ENCODE measurements at regions not wholly inside any gene's neighbourhood (a gene's known extent, or its start where the extent isn't known, plus 50 kb on each side); places are given as distances from the start of the nearest gene placed in this dataset.

GRCh38 chr2:239465017-239466001, 64.5 kb upstream of the HDAC4 start:
- Mint-ChIP-seq H3K27ac (no peak overlapping the region), H3K4me3 (no peak overlapping the region), H3K36me3 (no peaks in the 10 kb centered on the region), H3K9me3 (ENCODE audit: low read depth) (no peaks in the 10 kb centered on the region), H3K4me1 (ENCODE audit: low read depth) (no peaks in the 10 kb centered on the region), H3K27me3 (no peaks in the 10 kb centered on the region)

- no peaks in the 10 kb centered on the region for H3K4me1 Mint-ChIP-seq (ENCODE audit: low read depth)
- H3K27me3 Mint-ChIP-seq = no peaks in the 10 kb centered on the region
Observed at GRCh38 chr2:239464166-239465016, 63.6 kb upstream of the HDAC4 start.

GRCh38 chr2:239463541-239464165, 62.8 kb upstream of the HDAC4 start:
- Mint-ChIP-seq H3K9me3 (ENCODE audit: low read depth) (no peaks in the 10 kb centered on the region), H3K36me3 (no peaks in the 10 kb centered on the region), H3K27ac (no peak overlapping the region), H3K27me3 (no peaks in the 10 kb centered on the region), H3K4me3 (no peak overlapping the region), H3K4me1 (ENCODE audit: low read depth) (no peaks in the 10 kb centered on the region)

More at GRCh38 chr2:239464166-239465016, 63.6 kb upstream of the HDAC4 start:
- no peak overlapping the region for H3K4me3 Mint-ChIP-seq
- no peak overlapping the region for H3K27ac Mint-ChIP-seq
- H3K9me3 Mint-ChIP-seq (ENCODE audit: low read depth) = no peaks in the 10 kb centered on the region
- no peaks in the 10 kb centered on the region for H3K36me3 Mint-ChIP-seq

GRCh38 chr2:239462671-239463506, 62.1 kb upstream of the HDAC4 start:
- no peak overlapping the region for H3K27ac Mint-ChIP-seq

GRCh38 chr2:239462191-239462515, 61.3 kb upstream of the HDAC4 start:
- Mint-ChIP-seq H3K27ac (no peak overlapping the region), H3K36me3 (no peaks in the 10 kb centered on the region), H3K4me3 (no peak overlapping the region), H3K9me3 (ENCODE audit: low read depth) (no peaks in the 10 kb centered on the region), H3K4me1 (ENCODE audit: low read depth) (no peaks in the 10 kb centered on the region), H3K27me3 (no peaks in the 10 kb centered on the region)

More at GRCh38 chr2:239462671-239463506, 62.1 kb upstream of the HDAC4 start:
- no peak overlapping the region for H3K4me3 Mint-ChIP-seq
- H3K36me3 Mint-ChIP-seq = no peaks in the 10 kb centered on the region
- H3K4me1 Mint-ChIP-seq (ENCODE audit: low read depth) = no peaks in the 10 kb centered on the region
- H3K27me3 Mint-ChIP-seq = no peaks in the 10 kb centered on the region
- H3K9me3 Mint-ChIP-seq (ENCODE audit: low read depth) = no peaks in the 10 kb centered on the region

GRCh38 chr2:239461291-239462190, 60.7 kb upstream of the HDAC4 start:
- no peak overlapping the region for H3K27ac Mint-ChIP-seq
- H3K36me3 Mint-ChIP-seq = no peaks in the 10 kb centered on the region
- H3K9me3 Mint-ChIP-seq (ENCODE audit: low read depth) = no peaks in the 10 kb centered on the region
- no peaks in the 10 kb centered on the region for H3K4me1 Mint-ChIP-seq (ENCODE audit: low read depth)
- no peak overlapping the region for H3K4me3 Mint-ChIP-seq
- H3K27me3 Mint-ChIP-seq = no peaks in the 10 kb centered on the region

GRCh38 chr2:239460780-239461179, 60.0 kb upstream of the HDAC4 start:
- Mint-ChIP-seq H3K27ac (no peak overlapping the region), H3K36me3 (no peaks in the 10 kb centered on the region)

GRCh38 chr2:239459606-239460005, 58.8 kb upstream of the HDAC4 start:
- Mint-ChIP-seq H3K4me1 (ENCODE audit: low read depth) (no peaks in the 10 kb centered on the region), H3K27ac (no peak overlapping the region), H3K9me3 (ENCODE audit: low read depth) (peaks cover 4% of the 10 kb centered on the region), H3K27me3 (peaks cover 2% of the 10 kb centered on the region), H3K36me3 (no peaks in the 10 kb centered on the region), H3K4me3 (no peak overlapping the region)

More at GRCh38 chr2:239460780-239461179, 60.0 kb upstream of the HDAC4 start:
- Mint-ChIP-seq H3K9me3 (ENCODE audit: low read depth) (no peaks in the 10 kb centered on the region), H3K4me1 (ENCODE audit: low read depth) (no peaks in the 10 kb centered on the region), H3K4me3 (no peak overlapping the region), H3K27me3 (no peaks in the 10 kb centered on the region)

- Mint-ChIP-seq H3K4me3 (no peak overlapping the region), H3K27ac (no peak overlapping the region), H3K27me3 (peaks cover 2% of the 10 kb centered on the region), H3K36me3 (no peaks in the 10 kb centered on the region), H3K4me1 (ENCODE audit: low read depth) (no peaks in the 10 kb centered on the region), H3K9me3 (ENCODE audit: low read depth) (peaks cover 8% of the 10 kb centered on the region)
Observed at GRCh38 chr2:239459056-239459455, 58.2 kb upstream of the HDAC4 start.

- Mint-ChIP-seq H3K4me1 (ENCODE audit: low read depth) (no peaks in the 10 kb centered on the region), H3K27ac (no peak overlapping the region), H3K9me3 (ENCODE audit: low read depth) (peaks cover 15% of the 10 kb centered on the region), H3K27me3 (peaks cover 2% of the 10 kb centered on the region), H3K36me3 (peaks cover 7% of the 10 kb centered on the region), H3K4me3 (no peak overlapping the region)
Observed at GRCh38 chr2:239457586-239458445, 57.0 kb upstream of the HDAC4 start.

GRCh38 chr2:239456940-239457339, 56.1 kb upstream of the HDAC4 start:
- no peak overlapping the region for H3K4me3 Mint-ChIP-seq
- H3K36me3 Mint-ChIP-seq = peaks cover 8% of the 10 kb centered on the region
- no peaks in the 10 kb centered on the region for H3K4me1 Mint-ChIP-seq (ENCODE audit: low read depth)
- peaks cover 19% of the 10 kb centered on the region for H3K9me3 Mint-ChIP-seq (ENCODE audit: low read depth)
- H3K27me3 Mint-ChIP-seq = peaks cover 5% of the 10 kb centered on the region
- H3K27ac Mint-ChIP-seq = no peak overlapping the region

- Mint-ChIP-seq H3K27ac (no peak overlapping the region), H3K9me3 (ENCODE audit: low read depth) (peaks cover 22% of the 10 kb centered on the region), H3K36me3 (peaks cover 10% of the 10 kb centered on the region), H3K4me1 (ENCODE audit: low read depth) (no peaks in the 10 kb centered on the region), H3K4me3 (no peak overlapping the region), H3K27me3 (peaks cover 5% of the 10 kb centered on the region)
Observed at GRCh38 chr2:239455436-239456203, 54.8 kb upstream of the HDAC4 start.
